Esophagus squamous epithelium (tissue), 5 donors: ENCODE measurements at regions not wholly inside any gene's neighbourhood (a gene's known extent, or its start where the extent isn't known, plus 50 kb on each side); places are given as distances from the start of the nearest gene placed in this dataset.

Source experiments
- DNase-seq: peaks from one replicate; lab custom pipeline; 2025; lab: John Stamatoyannopoulos, UW
- H3K27ac ChIP-seq, 4 donors: fragments of 200-600 bp; sonication (generic); one replicate each; pipeline ENCODE4 v1.5.1; 2016 to 2019; ENCODE audit warnings: mild to moderate bottlenecking in 1 of 4
- H3K27me3 ChIP-seq, 4 donors: fragments of 200-600 bp; sonication (generic); 1 replicate in 3 of 4; 2 replicates in 1 of 4; pipeline versions ENCODE4 v1.5.1 to v1.6.0; 2017 to 2021; ENCODE audit warnings: antibody characterized with exemption in 1 of 4
- H3K36me3 ChIP-seq, 3 donors: fragments of 200-600 bp; sonication (generic); one replicate each; pipeline ENCODE4 v1.5.1; 2016 to 2019
- H3K4me1 ChIP-seq, 3 donors: fragments of 200-600 bp; sonication (generic); one replicate each; pipeline ENCODE4 v1.5.1; 2017 to 2019
- H3K4me3 ChIP-seq, 4 donors: fragments of 200-600 bp; sonication (generic); 1 replicate in 3 of 4; 2 replicates in 1 of 4; pipeline ENCODE4 v1.5.1; 2016 to 2019; ENCODE audit warnings: mild to moderate bottlenecking in 2 of 4, moderate library complexity in 1 of 4
- H3K9me3 ChIP-seq, 3 donors: fragments of 200-600 bp; sonication (generic); one replicate each; pipeline ENCODE4 v1.5.1; 2016 to 2019
- POLR2A ChIP-seq, 4 donors: fragments of 450-650 bp; IDR thresholded peaks; one replicate each; pipeline ENCODE4 v1.6.1; 2017; ENCODE audit warnings: antibody characterized with exemption in 4 of 4, mild to moderate bottlenecking in 4 of 4, moderate library complexity in 3 of 4
- whole genome bisulfite sequencing, 2 donors: methylation state at CpG; one replicate each; pipeline ENCODE4 v1.1.5; 2018; 5-methylcytosine and 5-hydroxymethylcytosine counted together
- intact Hi-C: fragments of 100-400 bp; cut with DNase I; formaldehyde crosslinking; loops from one replicate; pipeline ENCODE4 v1.15.0; 2022
- TF ChIP-seq, protein P1 (sequence below), 6 experiments: fragments of 450-650 bp in 4 of 6; fragments of 200-600 bp in 2 of 6; sonication (generic) in 2 of 6; IDR thresholded peaks; one replicate each; pipeline ENCODE4 v1.5.1; 2016 to 2019; ENCODE audit warnings: antibody characterized with exemption in 6 of 6, mild to moderate bottlenecking in 4 of 6, moderate library complexity in 4 of 6
- donor health status: DM: yes; HTN: yes; CAD: no.

- Histone ChIP-seq H3K36me3 (no peaks in the 10 kb centered on the region), H3K4me3 (no peak overlapping the region), H3K27me3 (peaks cover 0 to 78% (median 0%) of the 10 kb centered on the region in 4 donors), H3K9me3 (no peaks in the 10 kb centered on the region), H3K27ac (no peak overlapping the region), H3K4me1 (no peaks in the 10 kb centered on the region)
- intact Hi-C loops = no loop called here
- no peak for DNase-seq
- 36 to 60% methylated on average over 5 to 6 of the region's 6 CpGs for WGBS, 2 donors
- TF ChIP-seq, protein P1, sequence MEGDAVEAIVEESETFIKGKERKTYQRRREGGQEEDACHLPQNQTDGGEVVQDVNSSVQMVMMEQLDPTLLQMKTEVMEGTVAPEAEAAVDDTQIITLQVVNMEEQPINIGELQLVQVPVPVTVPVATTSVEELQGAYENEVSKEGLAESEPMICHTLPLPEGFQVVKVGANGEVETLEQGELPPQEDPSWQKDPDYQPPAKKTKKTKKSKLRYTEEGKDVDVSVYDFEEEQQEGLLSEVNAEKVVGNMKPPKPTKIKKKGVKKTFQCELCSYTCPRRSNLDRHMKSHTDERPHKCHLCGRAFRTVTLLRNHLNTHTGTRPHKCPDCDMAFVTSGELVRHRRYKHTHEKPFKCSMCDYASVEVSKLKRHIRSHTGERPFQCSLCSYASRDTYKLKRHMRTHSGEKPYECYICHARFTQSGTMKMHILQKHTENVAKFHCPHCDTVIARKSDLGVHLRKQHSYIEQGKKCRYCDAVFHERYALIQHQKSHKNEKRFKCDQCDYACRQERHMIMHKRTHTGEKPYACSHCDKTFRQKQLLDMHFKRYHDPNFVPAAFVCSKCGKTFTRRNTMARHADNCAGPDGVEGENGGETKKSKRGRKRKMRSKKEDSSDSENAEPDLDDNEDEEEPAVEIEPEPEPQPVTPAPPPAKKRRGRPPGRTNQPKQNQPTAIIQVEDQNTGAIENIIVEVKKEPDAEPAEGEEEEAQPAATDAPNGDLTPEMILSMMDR (IDR thresholded peaks at IDR 0.05) = no peak
These were observed 114.4 kb downstream of the ANKRD18B start for GRCh38 chr9:33638391-33638915.

GRCh38 chr9:33645706-33646105, 121.7 kb downstream of the ANKRD18B start:
- peaks cover 0 to 33% (median 0%) of the 10 kb centered on the region in 4 donors for H3K27me3 ChIP-seq
- no peaks in the 10 kb centered on the region for H3K36me3 ChIP-seq
- H3K27ac ChIP-seq = no peak overlapping the region
- no peak for DNase-seq
- intact Hi-C loops = no loop called here
- TF ChIP-seq, protein P1 (IDR thresholded peaks at IDR 0.05) = no peak
- TF ChIP-seq POLR2A (IDR thresholded peaks at IDR 0.05) = no peak
- H3K4me1 ChIP-seq = no peaks in the 10 kb centered on the region
- no peak overlapping the region for H3K4me3 ChIP-seq
- H3K9me3 ChIP-seq = no peaks in the 10 kb centered on the region

DNA sequence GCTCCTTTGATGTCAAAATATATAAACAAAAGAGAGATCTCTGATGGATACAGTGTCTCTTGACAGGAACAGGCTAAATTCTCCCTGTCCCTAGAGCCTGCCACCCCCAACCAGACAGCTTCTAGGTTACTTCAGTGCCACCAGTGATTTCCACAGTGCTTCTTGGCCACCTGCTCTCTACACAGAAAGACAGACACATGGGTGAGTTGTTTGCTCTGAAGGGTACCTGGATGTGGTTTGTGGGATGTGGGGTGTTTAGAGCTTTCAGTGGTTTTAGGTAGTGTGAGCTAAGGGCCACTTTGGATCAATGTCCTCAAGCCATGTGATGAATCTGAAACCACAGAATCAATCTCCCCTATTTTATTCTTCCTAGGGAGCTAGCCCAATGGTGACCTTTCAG, 125.4 kb downstream of the ANKRD18B start:
- intact Hi-C loops = no loop called here
- H3K36me3 ChIP-seq = no peaks in the 10 kb centered on the region
- H3K4me3 ChIP-seq = no peak overlapping the region
- no peak overlapping the region for H3K27ac ChIP-seq
- no peaks in the 10 kb centered on the region for H3K4me1 ChIP-seq
- H3K27me3 ChIP-seq = peaks cover 0 to 52% (median 0%) of the 10 kb centered on the region in 4 donors
- TF ChIP-seq, protein P1 (IDR thresholded peaks at IDR 0.05) = no peak
- TF ChIP-seq POLR2A (IDR thresholded peaks at IDR 0.05) = no peak
- DNase-seq = no peak
- H3K9me3 ChIP-seq = no peaks in the 10 kb centered on the region

DNA sequence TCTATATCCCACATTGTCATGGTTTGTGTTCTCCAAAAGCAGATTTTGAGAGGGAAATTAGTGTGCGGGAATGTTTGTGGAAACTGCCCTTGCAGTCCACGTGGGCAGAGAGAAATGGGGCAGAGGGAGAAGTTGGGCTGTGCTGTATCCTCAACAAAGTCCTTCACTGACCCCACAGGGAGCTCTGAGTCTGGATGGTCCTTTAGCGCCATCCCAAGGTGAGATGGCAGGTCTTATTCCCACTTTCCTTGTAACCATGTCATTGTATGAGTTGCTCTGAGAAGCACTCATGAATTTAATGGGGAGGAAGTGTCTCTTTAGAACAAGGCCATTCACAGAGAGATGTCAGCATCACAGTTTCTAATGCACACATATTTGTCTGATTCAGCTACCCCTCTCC, 127.1 kb downstream of the ANKRD18B start:
- peaks cover 0 to 57% (median 0%) of the 10 kb centered on the region in 4 donors for H3K27me3 ChIP-seq
- H3K4me1 ChIP-seq = no peaks in the 10 kb centered on the region
- WGBS, 2 donors = 42 to 47% methylated on average over 3 of the region's 3 CpGs
- no peak for TF ChIP-seq POLR2A (IDR thresholded peaks at IDR 0.05)
- TF ChIP-seq, protein P1 (IDR thresholded peaks at IDR 0.05) = no peak
- intact Hi-C loops = no loop called here
- no peaks in the 10 kb centered on the region for H3K9me3 ChIP-seq
- no peak for DNase-seq
- H3K27ac ChIP-seq = no peak overlapping the region
- H3K4me3 ChIP-seq = no peak overlapping the region
- no peaks in the 10 kb centered on the region for H3K36me3 ChIP-seq

- H3K9me3 ChIP-seq = no peaks in the 10 kb centered on the region
- no peak overlapping the region for H3K4me3 ChIP-seq
- H3K27me3 ChIP-seq = peaks cover 0 to 7% (median 0%) of the 10 kb centered on the region in 4 donors
- no peak overlapping the region for H3K27ac ChIP-seq
- TF ChIP-seq, protein P1 (IDR thresholded peaks at IDR 0.05) = no peak
- TF ChIP-seq POLR2A (IDR thresholded peaks at IDR 0.05) = no peak
- 45 to 64% methylated on average over 1 of the region's 1 CpG for WGBS, 2 donors
- intact Hi-C loops = no loop called here
- no peaks in the 10 kb centered on the region for H3K36me3 ChIP-seq
- no peaks in the 10 kb centered on the region for H3K4me1 ChIP-seq
- DNase-seq = no peak
These were observed 135.4 kb upstream of the PRSS3 start for GRCh38 chr9:33659921-33660320.
